OCI-LY1 (cell line): ENCODE measurements at regions not wholly inside any gene's neighbourhood (a gene's known extent, or its start where the extent isn't known, plus 50 kb on each side); places are given as distances from the start of the nearest gene placed in this dataset.
"Not testable (repeated sequence)": the region's sequence is repeated elsewhere in the genome, so short reads cannot be mapped to it uniquely, and the experiment has no call there.

Experiments used
- H2AFZ ChIP-seq: fragments of 200-600 bp; sonication (generic), shearing (Covaris generic); 2 replicates; pipeline ENCODE4 v1.6.0; 2014; ENCODE audit warnings: antibody characterized with exemption, mild to moderate bottlenecking, low read length
- H3F3A ChIP-seq: fragments of 200-600 bp; sonication (generic), shearing (Covaris generic); 2 replicates; pipeline ENCODE4 v1.6.0; 2014; ENCODE audit warnings: mild to moderate bottlenecking, antibody characterized with exemption, low read length, moderate library complexity; ENCODE audit not compliant: insufficient read depth
- H3K27ac ChIP-seq: fragments of 200-600 bp; sonication (generic); 2 replicates; pipeline ENCODE4 v1.5.1; 2014; ENCODE audit warnings: low read length, mixed run types, mild to moderate bottlenecking, low read depth; ENCODE audit not compliant: poor library complexity, severe bottlenecking
- H3K27me3 ChIP-seq: fragments of 200-600 bp; sonication (generic); 2 replicates; pipeline ENCODE4 v1.6.0; 2014; ENCODE audit warnings: antibody characterized with exemption, mild to moderate bottlenecking, low read length, moderate library complexity; ENCODE audit not compliant: insufficient read depth
- H3K36me3 ChIP-seq: fragments of 200-600 bp; sonication (generic); 2 replicates; pipeline ENCODE4 v1.6.1; 2014; ENCODE audit warnings: mild to moderate bottlenecking, antibody characterized with exemption, low read length, moderate library complexity, mixed read lengths; ENCODE audit not compliant: insufficient read depth
- H3K4me1 ChIP-seq: fragments of 200-600 bp; sonication (generic); 2 replicates; pipeline ENCODE4 v1.5.1; 2014; ENCODE audit warnings: mild to moderate bottlenecking, low read length, moderate library complexity; ENCODE audit not compliant: insufficient read depth, severe bottlenecking
- H3K4me2 ChIP-seq: fragments of 200-600 bp; sonication (generic), shearing (Covaris generic); 2 replicates; pipeline ENCODE4 v1.6.1; 2014; ENCODE audit warnings: low read length
- H3K4me3 ChIP-seq: fragments of 200-600 bp; sonication (generic); 2 replicates; pipeline ENCODE4 v1.5.1; 2014; ENCODE audit warnings: low read length, low read depth, mild to moderate bottlenecking, mixed read lengths; ENCODE audit not compliant: poor library complexity, severe bottlenecking
- H3K79me2 ChIP-seq: fragments of 200-600 bp; shearing (Covaris generic); 2 replicates; pipeline ENCODE4 v1.6.1; 2016; ENCODE audit warnings: mixed run types, low read length, mixed read lengths; ENCODE audit not compliant: insufficient read depth
- H3K9ac ChIP-seq: fragments of 200-600 bp; sonication (generic), shearing (Covaris generic); 2 replicates; pipeline ENCODE4 v1.6.1; 2014; ENCODE audit warnings: mild to moderate bottlenecking, low read length, mixed read lengths
- H3K9me2 ChIP-seq: fragments of 200-600 bp; sonication (generic), shearing (Covaris generic); 2 replicates; pipeline ENCODE4 v1.6.1; 2014; ENCODE audit warnings: low read depth, mild to moderate bottlenecking, low read length, mixed read lengths
- H3K9me3 ChIP-seq: fragments of 200-600 bp; shearing (Covaris generic); 2 replicates; pipeline ENCODE4 v1.6.1; 2014; ENCODE audit warnings: low read length, mixed read lengths
- H4K20me1 ChIP-seq: fragments of 200-600 bp; sonication (generic), shearing (Covaris generic); 2 replicates; pipeline ENCODE4 v1.6.0; 2016; ENCODE audit warnings: mild to moderate bottlenecking, low read length; ENCODE audit not compliant: insufficient read depth
- CTCF ChIP-seq: fragments of 200-600 bp; sonication (generic), shearing (Covaris generic); IDR thresholded peaks from 2 replicates; pipeline ENCODE4 v1.5.1; 2017; ENCODE audit warnings: mild to moderate bottlenecking, antibody characterized with exemption, low read length, moderate library complexity, mixed read lengths
- EZH2 ChIP-seq: fragments of 200-600 bp; sonication (generic), shearing (Covaris generic); IDR thresholded peaks from 2 replicates; pipeline ENCODE4 v1.8.0; 2017; ENCODE audit warnings: borderline replicate concordance, mixed run types, mild to moderate bottlenecking, antibody characterized with exemption, low read length, moderate library complexity, mixed read lengths

- Histone ChIP-seq H3K27me3 (no peaks in the 10 kb centered on the region), H2AFZ (peak overlapping the region; percentile 54; the same call in 1 of the 2 replicates), H3K4me1 (peaks cover 7% of the 10 kb centered on the region), H3K9ac (no peak overlapping the region), H3K79me2 (no peaks in the 10 kb centered on the region), H3K27ac (no peak overlapping the region), H3F3A (no peaks in the 10 kb centered on the region), H3K9me3 (no peaks in the 10 kb centered on the region), H3K4me3 (no peak overlapping the region), H3K9me2 (no peaks in the 10 kb centered on the region), H4K20me1 (no peaks in the 10 kb centered on the region), H3K4me2 (0 out of 2 replicates have a peak overlapping the region, but pooled peaks have one; percentile 19), H3K36me3 (no peaks in the 10 kb centered on the region)
- TF ChIP-seq CTCF (no peak), EZH2 (no peak)
These were observed 1414.1 kb upstream of the EYS start for GRCh38 chr6:67121115-67121514.

GRCh38 chr6:67112120-67112519 lies 1405.1 kb upstream of the EYS start:
- H3K4me1 ChIP-seq: no peaks in the 10 kb centered on the region
- H3K4me2 ChIP-seq: no peak overlapping the region
- no peak overlapping the region for H3K27ac ChIP-seq
- no peak overlapping the region for H3K9ac ChIP-seq
- TF ChIP-seq EZH2: no peak
- TF ChIP-seq CTCF: no peak
- no peak overlapping the region for H3K4me3 ChIP-seq
- H3K27me3 ChIP-seq: no peaks in the 10 kb centered on the region
- no peaks in the 10 kb centered on the region for H3K79me2 ChIP-seq
- H3F3A ChIP-seq: no peaks in the 10 kb centered on the region
- peak overlapping the region; percentile 37; the same call in 1 of the 2 replicates for H2AFZ ChIP-seq
- H3K9me2 ChIP-seq: no peaks in the 10 kb centered on the region
- H3K36me3 ChIP-seq: no peaks in the 10 kb centered on the region
- H3K9me3 ChIP-seq: no peaks in the 10 kb centered on the region
- no peaks in the 10 kb centered on the region for H4K20me1 ChIP-seq

- Histone ChIP-seq H3K9me2 (no peaks in the 10 kb centered on the region), H3K4me1 (no peaks in the 10 kb centered on the region), H2AFZ (no peak overlapping the region), H3K27ac (no peak overlapping the region), H3K9me3 (no peaks in the 10 kb centered on the region), H3F3A (no peaks in the 10 kb centered on the region), H3K4me2 (no peak overlapping the region), H3K27me3 (no peaks in the 10 kb centered on the region), H4K20me1 (no peaks in the 10 kb centered on the region), H3K4me3 (no peak overlapping the region), H3K36me3 (no peaks in the 10 kb centered on the region), H3K9ac (no peak overlapping the region), H3K79me2 (no peaks in the 10 kb centered on the region)
- TF ChIP-seq CTCF (no peak), EZH2 (no peak)
These were observed 1395.7 kb upstream of the EYS start for GRCh38 chr6:67102743-67103142.

GRCh38 chr6:67095618-67096226 lies 1388.7 kb upstream of the EYS start:
- H3F3A ChIP-seq, H3K4me3 ChIP-seq, H4K20me1 ChIP-seq, H3K9me2 ChIP-seq, H3K9me3 ChIP-seq, H3K79me2 ChIP-seq, H3K4me2 ChIP-seq, H3K27me3 ChIP-seq, H2AFZ ChIP-seq, H3K27ac ChIP-seq, H3K36me3 ChIP-seq, H3K4me1 ChIP-seq, H3K9ac ChIP-seq: not testable (repeated sequence)
